GM21529 (cell line): ENCODE measurements at regions not wholly inside any gene's neighbourhood (a gene's known extent, or its start where the extent isn't known, plus 50 kb on each side); places are given as distances from the start of the nearest gene placed in this dataset.

Experiments used
- ATAC-seq: cut with Tn5 transposase; IDR thresholded peaks from one replicate; pipeline ENCODE4 v1.9.1; 2021; ENCODE audit not compliant: unreplicated experiment

DNA sequence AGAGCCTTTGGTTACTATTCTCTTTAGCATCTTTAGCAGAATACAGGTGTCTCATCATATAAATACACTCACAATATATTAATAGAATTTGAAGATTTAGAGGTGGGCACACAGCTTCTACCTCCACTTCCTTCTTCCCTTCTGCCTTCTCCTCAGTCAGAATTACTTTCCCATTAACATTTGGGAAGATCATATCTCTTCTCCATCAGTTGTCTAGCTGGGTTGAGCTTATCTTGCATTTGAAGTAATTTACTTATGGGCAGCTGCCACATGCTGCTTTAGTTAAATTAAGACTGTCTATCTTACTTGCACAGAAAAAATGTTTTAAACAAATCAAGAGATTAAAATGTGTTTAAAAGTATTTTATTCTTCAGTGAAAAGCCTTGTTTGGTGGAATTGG lies 110.1 kb upstream of the ASIC2 start:
- no peak for ATAC-seq

DNA sequence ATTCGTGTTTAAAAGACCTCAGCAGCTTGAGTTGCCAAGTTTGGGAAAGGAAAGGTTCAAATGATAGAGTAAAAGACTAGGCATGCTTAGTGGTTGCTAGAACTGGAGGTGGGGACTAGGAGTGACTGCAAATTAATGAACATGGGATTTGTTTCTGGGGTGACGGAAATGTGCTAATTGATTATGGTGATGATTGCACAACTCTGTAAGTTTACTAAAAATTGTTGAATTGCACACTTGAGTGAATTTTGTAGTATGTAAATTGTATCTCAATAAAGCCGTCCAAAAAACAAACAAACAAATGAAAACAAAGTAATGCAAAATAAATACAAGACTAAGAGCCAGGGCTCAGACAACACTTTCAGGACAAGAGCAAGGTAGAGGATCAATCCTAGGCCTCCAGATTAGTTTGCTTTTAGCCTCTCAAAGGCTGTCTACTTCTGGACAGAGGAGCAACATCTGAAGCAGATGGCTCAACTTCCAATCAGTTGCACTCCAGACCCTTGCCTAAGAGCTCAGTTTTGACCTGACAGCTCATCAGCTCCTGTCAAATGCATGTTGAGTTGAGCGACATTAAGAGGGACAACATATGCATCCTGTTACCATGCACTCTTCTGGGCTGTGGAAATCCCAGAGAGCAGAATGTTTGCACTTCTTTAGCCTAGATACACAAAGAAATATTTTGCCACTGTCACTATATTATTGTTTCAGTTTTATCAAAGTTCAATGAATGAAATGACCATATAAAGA lies 111.2 kb upstream of the ASIC2 start:
- ATAC-seq, result no peak

DNA sequence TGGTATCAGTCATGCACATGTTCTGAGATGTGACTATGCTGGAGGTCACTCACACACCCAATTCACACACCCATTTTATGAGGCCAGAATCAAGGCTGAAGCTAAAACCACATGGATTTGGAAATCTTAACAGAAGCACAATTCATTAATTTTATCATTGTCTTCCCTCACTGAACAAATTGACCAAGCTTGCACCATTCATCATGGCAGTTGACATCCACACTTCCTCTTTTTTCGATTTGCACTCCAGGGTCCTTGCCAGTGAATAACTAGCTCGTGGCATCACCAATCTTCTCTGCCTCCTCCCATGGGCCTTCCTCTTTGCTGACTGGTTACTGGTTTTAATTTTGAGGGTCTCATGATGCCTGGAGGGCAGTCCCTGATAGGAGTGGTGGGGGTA lies 123.0 kb upstream of the ASIC2 start:
- ATAC-seq, result no peak

DNA sequence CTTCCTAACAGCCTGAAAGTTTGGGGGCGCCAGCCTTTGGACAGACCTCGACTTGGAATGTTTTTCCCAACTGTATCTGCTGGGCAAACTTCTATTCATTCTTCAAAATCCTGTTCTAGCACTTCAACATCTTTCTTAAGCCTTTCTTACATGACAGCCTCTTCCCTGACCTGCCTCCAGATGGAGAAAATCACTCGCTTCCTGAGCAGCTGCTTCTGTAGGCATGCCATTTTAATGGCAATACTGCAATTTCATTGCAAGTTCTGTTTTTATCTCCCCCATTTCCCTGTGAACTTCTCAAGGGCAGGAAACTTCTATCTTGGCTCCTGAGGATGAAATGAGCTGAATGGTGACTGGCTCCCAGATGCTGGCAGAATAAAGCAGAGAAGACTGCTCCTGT lies 128.8 kb upstream of the ASIC2 start:
- no peak for ATAC-seq

DNA sequence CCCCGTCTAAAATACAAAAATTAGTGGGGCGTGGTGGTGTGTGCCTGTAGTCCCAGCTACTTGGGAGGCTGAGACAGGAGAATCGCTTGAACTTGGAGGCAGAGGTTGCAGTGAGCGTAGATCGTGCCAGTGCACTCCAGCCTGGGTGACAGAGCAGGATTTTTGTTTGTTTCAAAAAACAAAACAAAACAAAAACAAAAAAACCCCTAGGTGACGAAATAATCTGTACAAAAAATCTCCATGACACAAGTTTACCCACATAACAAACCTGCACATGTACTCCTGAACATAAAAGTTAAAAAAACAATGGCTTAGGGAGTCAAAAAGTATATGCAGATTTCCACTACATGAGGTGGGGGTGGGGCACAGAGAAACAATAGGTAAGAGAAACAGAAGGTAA lies 140.5 kb upstream of the ASIC2 start:
- no peak for ATAC-seq

DNA sequence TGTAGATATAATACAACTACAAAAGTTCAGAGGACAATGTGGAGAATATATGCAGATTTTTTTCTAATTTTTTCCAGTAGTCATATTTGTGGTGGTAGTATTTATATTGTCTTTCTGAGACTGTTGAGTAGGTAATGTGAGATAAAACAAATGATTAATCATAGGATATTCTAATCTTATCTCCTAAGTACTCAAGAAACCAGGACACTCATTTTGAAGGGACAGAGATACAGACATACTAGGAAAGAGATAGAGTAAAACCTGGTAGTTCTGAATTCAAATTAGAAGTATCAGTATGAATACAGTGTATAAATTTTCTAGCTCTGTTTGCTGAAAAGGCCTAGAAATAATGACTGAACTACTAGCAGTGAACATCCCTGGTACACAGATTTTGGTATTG lies 141.7 kb upstream of the ASIC2 start:
- ATAC-seq, result no peak

DNA sequence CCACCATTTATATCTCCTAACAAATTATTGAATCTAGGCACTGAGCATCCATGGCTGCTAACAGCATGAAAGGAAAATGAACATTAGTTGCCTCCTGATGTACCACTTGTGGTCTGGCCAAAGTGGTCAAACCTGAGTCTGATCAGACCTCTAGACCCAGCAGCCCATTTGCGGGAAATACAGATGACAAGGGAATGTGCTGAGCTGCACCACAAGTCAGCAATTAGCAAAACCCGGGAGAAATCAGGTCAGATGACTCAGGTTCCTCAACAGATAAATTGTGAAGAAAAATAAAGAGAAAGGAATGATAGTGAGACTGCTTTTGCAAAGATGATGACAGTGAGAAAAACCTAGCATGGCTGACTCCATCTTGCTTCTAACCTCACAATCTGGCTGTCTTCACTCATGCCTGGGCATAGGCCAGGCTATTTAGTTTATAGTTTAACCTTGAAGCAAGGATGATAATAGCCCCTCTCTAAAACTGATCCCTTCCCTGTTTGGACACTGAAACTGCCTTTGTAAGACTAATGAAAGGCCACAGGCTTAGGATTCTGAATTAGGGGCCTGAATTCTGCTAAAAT lies 142.7 kb upstream of the ASIC2 start:
- ATAC-seq, result no peak

DNA sequence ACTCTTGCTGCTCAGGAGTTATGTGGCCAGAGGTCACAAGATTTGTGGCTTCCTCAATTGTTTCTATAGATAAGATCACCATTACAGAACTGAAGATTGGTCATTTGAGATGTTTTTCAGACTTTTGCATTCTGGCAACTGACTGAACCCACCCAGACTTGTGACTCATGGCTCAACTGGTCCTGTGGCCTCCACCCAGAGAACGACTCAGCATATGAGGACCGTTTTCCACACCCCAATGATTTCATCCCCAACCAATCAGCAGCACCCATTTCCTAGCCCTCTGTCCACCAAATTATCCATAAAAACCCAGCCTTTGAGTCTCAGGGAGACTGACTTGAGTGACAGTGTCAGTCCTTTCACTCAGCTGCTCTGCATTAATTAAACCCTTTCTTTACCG lies 143.2 kb upstream of the ASIC2 start:
- no peak for ATAC-seq

DNA sequence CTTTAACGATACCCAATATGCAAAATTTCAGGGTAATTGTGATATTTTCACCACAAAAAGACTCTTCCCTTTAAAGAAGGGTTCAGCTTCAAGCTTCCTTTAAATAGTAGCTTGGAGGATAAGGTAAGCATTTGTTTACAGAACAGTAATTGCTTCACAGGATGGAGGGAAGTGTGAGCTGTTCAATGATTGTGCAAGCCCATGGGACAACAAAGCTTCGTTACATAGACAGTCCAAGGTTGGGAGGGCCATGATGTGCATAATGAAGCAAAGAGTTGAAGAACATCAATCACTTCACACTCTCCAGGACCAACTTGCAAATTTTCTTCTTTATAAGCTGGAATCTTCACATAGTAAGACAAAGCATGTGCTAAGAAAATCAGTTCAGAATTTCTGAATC lies 145.0 kb upstream of the ASIC2 start:
- ATAC-seq, result no peak

DNA sequence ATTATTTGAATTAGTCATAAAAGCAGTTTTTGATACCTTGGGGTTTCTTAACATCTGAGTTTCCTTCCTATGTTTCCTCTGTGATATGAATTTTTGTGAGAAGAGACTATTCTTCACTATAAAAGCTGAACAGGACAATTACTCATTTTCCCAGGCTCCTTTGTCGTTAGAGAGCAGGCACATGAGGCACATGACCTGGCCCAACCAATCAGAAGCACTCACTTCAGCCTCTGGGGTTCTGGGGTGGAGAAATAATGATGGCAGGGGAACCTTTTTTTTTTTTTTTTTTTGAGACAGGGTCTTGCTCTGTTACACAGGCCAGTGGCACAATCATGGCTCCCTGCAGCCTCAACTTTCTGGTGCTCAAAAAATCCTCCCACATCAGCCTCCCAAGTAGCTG lies 145.5 kb upstream of the ASIC2 start:
- no peak for ATAC-seq

DNA sequence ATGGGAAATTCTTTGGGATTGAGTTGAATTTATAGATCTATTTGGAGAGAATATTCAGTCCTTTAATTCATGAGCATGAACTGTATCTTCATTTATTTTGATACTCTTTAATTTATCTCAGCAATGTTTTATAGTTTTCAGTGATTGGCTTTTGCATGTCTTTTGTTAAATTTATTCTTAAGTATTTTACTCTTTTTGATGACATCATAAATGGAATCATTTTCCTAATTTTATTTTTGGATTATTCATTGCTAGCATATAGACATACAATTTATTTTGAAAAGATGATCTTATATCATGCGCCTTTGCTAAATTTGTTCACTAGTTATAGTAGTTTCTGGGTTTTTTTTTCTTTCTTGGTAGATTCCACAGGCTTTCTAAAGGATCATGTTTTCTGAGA lies 149.2 kb upstream of the ASIC2 start:
- ATAC-seq, result no peak

DNA sequence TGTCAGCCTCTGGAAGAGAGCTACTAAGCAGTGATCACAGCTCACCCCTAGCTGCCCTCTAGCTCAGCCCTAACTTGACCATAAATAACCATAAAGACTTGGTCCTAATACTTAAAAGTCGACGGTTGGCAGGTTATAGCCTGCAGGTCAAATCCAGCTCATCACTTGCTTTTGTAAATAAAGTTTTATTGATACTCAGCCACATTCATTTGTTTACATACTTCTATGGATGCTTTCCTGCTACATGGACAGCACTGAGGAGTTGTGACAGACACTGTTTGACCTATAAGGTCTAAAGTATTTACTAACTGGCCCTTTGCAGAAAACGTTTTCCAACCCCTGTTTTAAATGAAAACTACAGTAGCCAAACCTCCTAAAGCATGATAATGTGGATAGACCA lies 151.6 kb upstream of the ASIC2 start:
- ATAC-seq, result no peak

DNA sequence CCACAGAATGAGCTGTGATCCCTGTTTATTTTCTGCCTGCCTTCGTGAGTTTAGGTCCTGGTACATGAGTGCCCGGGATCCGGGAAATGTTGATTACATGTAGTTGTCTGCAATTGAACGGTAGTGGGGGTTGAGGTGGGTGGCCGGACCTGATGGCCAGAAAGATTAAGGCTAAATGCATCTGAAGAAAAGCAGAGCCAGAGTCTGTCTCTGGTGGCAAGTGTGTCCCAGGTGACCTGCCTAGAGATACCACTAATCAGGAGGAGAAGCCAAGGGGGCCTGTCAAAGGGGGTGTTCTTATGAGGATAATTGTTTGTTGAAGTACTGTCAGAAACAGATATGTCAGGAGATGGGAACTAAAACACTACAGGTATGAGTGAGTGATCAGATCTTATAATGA lies 154.0 kb upstream of the ASIC2 start:
- ATAC-seq, result no peak

DNA sequence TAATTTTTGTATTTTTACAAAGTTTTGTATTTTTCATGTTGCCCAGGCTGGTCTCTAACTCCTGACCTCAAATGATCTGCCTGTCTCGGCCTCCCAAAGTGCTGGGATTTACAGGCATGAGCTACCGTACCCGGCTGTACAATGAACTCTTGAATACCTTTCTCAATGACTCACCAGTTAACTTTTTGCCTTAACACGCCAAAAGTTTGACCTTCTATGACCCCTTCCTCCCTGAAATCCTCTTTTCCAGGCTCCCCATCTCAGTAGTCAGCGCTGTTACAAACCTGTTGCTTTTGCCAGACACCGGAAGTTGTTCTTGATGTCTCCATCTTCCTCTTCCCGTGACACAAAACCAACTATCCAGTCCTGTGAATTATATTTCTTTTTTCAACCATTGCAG lies 158.1 kb upstream of the ASIC2 start:
- no peak for ATAC-seq

DNA sequence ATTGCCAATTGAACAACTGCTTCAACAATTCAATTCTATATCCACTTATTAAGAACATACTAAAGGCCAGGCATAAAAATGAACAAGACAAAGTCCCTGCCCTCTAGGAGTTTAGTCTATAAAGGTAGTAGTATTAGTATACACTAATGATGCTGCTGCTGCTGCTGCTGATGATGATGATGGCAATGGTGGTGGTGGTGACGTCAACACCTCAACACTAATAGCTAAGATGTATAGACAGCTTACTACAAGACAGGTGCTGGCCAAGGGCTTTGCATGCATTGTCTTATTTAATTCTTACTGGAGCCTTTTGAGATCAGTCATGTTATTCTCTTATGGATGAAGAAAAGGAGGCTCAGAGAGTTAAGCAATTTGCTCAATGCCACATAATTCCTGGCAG lies 164.4 kb upstream of the ASIC2 start:
- ATAC-seq, result no peak

DNA sequence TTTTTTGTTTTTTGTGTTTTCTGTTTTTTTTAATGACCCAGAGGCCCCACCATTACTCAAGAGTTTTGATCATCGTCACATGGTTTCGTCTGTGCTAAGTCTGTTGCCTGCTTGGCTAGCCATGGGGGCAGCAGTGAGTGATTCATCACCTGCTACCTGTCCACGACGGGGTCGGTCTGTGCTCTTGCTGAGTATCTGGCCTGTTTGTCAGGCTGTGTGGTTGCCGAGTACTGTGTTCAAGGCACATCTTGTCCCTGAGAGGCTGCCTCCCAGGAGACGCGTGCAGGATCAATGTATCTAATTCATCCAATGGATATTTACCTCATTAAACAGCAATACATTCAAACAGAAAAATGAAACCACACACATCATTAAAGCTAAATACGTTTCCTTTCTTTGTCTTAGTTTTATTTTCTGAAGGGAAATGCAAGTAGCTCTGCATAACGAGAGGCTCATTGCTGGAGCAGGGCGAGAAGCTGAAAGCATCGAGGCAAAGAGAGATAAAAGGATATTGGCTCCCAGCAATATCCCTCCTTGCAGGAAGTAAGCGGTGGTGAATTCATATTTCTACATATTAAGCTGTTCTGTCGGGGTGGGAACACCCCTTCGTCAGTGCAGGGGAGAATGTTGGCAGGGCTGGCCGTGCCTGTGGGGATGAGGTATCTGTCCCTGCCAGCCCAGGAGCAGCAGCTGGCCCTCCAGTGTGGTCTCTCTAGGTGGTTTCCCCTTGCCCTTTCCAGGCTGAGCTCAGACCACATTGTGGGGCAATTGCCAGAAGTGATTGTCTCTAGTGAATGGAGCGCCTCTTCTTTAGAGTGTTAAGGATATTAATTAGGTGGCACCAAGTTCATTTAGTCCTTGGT lies 166.2 kb upstream of the ASIC2 start:
- peak; percentile 63 for ATAC-seq

DNA sequence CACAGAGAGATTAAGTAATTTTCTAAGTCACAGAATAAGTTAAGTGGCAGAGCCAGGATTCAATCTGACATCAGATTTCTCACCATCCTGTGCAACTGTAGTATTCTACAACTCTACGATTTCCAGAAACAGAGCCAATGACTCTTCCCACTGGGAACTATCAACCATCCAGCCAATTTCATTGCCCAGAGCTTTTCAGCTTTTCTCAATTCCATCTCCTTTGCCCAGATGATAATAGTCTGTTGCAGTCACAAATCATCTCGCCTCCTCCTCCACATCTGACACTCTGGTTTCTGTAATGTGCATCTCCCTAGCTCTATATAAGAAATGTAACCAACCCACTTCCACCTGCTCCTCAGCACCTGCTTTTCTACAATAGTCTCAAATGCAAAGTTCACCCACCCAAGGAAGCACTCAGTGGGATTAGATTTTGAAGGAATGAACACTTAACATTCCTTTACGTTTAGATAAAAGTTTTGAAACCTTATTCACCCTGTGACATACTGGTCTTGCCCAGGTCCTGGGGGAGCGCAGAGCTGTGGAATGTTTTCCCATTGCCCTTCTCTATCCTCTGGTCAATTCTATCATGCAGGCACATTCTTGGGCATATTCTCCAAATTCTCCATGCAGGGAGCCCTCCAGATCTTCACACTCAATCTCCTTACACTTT lies 167.8 kb upstream of the ASIC2 start:
- ATAC-seq, result no peak

DNA sequence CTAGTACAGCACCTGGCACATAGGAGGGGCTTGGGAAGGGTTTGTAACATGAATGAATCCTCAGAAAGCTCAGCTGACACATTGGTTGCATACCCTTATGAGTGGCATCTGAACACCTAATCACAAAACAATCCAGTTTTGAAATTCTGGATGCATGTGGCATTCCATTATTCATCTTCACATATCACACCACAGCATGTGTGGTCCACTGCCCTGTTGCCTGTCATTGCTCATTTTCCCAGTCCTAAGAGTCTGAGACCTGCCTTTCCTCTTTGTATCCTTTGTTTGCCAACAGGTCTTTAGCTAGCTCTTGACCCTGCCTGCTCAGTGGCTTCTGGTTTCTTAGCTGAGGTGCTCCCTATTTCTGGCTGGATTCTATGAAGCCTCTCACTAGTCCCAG lies 170.8 kb upstream of the ASIC2 start:
- ATAC-seq, result no peak

DNA sequence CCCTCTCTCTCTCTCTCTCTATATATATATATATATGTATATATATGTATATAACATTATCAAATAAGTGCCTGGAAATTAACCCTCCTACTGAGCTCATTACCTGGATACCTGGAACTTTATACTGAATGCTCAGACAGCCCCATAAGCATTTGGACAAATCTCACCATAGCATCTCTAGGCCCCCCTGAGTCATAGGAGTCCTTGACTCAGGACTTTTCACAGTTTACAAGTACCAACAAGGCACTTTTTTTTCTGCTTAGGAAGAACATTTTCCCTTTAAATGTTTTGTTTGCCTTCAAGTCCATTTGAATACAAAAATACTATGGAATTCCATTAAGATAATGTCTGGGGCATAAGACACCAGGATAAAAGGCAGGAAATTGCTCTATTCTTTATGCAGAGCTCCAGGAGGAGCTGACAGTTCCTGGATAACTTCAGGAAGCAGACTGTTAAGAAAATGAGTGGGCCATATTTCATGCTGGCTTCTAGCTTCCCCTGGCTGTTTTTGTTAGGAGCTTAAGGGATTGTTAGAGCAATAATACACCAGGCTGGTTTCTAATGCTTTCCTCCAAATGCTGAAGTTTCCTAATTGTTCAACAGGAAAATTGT lies 171.7 kb upstream of the ASIC2 start:
- no peak for ATAC-seq

DNA sequence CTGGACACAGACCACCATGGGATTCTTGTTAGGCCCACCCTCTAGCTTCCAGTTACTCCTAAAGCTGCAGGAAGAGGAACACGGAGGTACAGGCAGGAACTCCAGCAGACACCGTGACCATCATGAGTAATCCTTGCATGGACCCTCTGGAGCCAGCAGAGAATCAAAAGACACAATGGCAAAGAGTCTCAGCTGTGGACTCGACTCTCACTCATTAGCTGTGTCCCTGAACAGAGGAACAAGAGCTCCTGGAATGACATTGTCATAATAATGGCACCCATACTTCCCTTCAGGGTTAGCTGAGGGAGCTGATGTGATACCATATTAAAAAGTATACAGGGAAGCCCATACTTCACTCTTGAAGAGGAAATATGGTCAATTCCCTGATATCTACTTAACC lies 176.3 kb upstream of the ASIC2 start:
- no peak for ATAC-seq

DNA sequence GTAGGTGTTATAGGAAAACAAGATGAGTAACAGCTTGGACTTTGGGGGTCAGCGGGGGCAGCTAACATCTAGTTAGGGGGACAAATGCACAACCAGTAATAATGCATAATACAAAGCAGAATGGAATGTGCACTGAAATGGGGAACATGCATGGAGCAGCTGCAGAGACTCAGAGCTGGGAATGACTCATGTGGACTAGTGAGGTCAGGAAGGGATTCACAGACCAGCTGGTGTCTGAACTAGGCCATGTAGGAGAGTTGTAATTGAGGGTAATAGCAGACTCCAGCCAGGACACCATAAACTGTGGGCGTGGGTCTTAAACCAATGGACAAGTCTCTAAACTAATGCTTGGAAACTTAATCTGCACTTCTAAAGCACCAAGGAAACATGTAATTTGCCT lies 176.8 kb upstream of the ASIC2 start:
- ATAC-seq, result no peak
